Neural cell (in vitro differentiated cells): ENCODE measurements at regions not wholly inside any gene's neighbourhood (a gene's known extent, or its start where the extent isn't known, plus 50 kb on each side); places are given as distances from the start of the nearest gene placed in this dataset.

ENCODE experiments used
- EP300 ChIP-seq: fragments of 450-650 bp; conservative IDR thresholded peaks from 2 replicates; pipeline ENCODE4 v1.6.1; 2014; ENCODE audit warnings: antibody characterized with exemption, mild to moderate bottlenecking, moderate library complexity; ENCODE audit not compliant: poor library complexity, severe bottlenecking
- EZH2 ChIP-seq: fragments of 200-600, 300-800 bp; shearing (Covaris generic), sonication (generic); IDR thresholded peaks from 2 replicates; pipeline ENCODE4 v1.6.1; 2014; ENCODE audit warnings: antibody characterized with exemption, low read length, borderline replicate concordance, mild to moderate bottlenecking; ENCODE audit not compliant: insufficient read depth, poor library complexity, severe bottlenecking
- POLR2AphosphoS5 ChIP-seq: IDR thresholded peaks from 2 replicates; pipeline ENCODE4 v1.6.1; 2012
- RAD21 ChIP-seq: fragments of 450-650 bp; conservative IDR thresholded peaks from 2 replicates; pipeline ENCODE4 v1.6.1; 2014; ENCODE audit warnings: antibody characterized with exemption, mild to moderate bottlenecking, moderate library complexity
- SMC3 ChIP-seq: fragments of 450-650 bp; conservative IDR thresholded peaks from 2 replicates; pipeline ENCODE4 v1.6.1; 2014; ENCODE audit warnings: antibody characterized with exemption, mild to moderate bottlenecking, moderate library complexity; ENCODE audit not compliant: poor library complexity
- TAF1 ChIP-seq: IDR thresholded peaks from 2 replicates; pipeline ENCODE4 v1.6.1; 2012; ENCODE audit warnings: low read depth
- TF ChIP-seq, protein P1 (sequence below): IDR thresholded peaks from 2 replicates; pipeline ENCODE4 v1.6.1; 2012; ENCODE audit warnings: borderline replicate concordance
- TF ChIP-seq, protein P2 (sequence below): fragments of 450-650 bp; IDR thresholded peaks from 2 replicates; pipeline ENCODE4 v1.5.1; 2014; ENCODE audit warnings: antibody characterized with exemption, mild to moderate bottlenecking, moderate library complexity; ENCODE audit not compliant: poor library complexity, severe bottlenecking

DNA sequence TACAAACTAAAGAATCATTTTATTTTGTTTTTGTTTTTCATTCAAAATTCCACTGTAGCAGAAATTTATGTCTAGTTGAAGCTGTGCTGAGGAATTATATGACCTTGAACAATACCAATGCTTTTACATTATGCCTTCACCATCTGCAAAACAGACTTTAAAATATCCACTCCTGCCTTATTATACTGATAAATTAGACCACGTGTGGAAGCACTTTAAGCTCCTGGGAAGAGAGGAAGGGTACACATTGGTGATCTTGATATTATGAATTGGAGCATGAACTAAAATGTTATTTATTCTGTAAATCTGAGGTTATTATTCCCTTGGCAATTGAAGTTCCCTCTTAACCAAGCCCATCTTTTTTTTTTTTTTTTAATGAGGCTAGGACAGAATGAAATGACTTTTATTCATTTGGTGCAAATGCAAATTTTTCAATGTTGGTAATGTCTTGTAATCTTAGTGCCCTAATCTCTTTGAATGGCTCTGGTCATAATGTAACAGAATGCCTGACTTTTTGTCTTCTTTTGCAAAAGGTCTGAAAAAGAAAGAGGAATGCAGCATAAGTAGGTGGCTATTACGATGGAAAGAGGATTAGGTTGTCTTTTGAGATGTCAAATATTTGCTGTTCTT, 139.9 kb upstream of the COBL start:
- TF ChIP-seq, protein P1, sequence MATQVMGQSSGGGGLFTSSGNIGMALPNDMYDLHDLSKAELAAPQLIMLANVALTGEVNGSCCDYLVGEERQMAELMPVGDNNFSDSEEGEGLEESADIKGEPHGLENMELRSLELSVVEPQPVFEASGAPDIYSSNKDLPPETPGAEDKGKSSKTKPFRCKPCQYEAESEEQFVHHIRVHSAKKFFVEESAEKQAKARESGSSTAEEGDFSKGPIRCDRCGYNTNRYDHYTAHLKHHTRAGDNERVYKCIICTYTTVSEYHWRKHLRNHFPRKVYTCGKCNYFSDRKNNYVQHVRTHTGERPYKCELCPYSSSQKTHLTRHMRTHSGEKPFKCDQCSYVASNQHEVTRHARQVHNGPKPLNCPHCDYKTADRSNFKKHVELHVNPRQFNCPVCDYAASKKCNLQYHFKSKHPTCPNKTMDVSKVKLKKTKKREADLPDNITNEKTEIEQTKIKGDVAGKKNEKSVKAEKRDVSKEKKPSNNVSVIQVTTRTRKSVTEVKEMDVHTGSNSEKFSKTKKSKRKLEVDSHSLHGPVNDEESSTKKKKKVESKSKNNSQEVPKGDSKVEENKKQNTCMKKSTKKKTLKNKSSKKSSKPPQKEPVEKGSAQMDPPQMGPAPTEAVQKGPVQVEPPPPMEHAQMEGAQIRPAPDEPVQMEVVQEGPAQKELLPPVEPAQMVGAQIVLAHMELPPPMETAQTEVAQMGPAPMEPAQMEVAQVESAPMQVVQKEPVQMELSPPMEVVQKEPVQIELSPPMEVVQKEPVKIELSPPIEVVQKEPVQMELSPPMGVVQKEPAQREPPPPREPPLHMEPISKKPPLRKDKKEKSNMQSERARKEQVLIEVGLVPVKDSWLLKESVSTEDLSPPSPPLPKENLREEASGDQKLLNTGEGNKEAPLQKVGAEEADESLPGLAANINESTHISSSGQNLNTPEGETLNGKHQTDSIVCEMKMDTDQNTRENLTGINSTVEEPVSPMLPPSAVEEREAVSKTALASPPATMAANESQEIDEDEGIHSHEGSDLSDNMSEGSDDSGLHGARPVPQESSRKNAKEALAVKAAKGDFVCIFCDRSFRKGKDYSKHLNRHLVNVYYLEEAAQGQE: no peak
- TF ChIP-seq, protein P2, sequence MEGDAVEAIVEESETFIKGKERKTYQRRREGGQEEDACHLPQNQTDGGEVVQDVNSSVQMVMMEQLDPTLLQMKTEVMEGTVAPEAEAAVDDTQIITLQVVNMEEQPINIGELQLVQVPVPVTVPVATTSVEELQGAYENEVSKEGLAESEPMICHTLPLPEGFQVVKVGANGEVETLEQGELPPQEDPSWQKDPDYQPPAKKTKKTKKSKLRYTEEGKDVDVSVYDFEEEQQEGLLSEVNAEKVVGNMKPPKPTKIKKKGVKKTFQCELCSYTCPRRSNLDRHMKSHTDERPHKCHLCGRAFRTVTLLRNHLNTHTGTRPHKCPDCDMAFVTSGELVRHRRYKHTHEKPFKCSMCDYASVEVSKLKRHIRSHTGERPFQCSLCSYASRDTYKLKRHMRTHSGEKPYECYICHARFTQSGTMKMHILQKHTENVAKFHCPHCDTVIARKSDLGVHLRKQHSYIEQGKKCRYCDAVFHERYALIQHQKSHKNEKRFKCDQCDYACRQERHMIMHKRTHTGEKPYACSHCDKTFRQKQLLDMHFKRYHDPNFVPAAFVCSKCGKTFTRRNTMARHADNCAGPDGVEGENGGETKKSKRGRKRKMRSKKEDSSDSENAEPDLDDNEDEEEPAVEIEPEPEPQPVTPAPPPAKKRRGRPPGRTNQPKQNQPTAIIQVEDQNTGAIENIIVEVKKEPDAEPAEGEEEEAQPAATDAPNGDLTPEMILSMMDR: no peak
- TF ChIP-seq EP300 (no peak), EZH2 (no peak), POLR2AphosphoS5 (no peak), TAF1 (no peak), SMC3 (no peak), RAD21 (no peak)
